GM18909 (cell line): ENCODE measurements at regions not wholly inside any gene's neighbourhood (a gene's known extent, or its start where the extent isn't known, plus 50 kb on each side); places are given as distances from the start of the nearest gene placed in this dataset.

Experiments
- ATAC-seq: cut with Tn5 transposase; IDR thresholded peaks from one replicate; pipeline ENCODE4 v1.9.1; 2021; ENCODE audit warnings: mild to moderate bottlenecking; ENCODE audit not compliant: unreplicated experiment, poor library complexity

GRCh38 chr1:87505391-87505983, 176.8 kb downstream of the LMO4 start:
- no peak for ATAC-seq

GRCh38 chr1:87506147-87506546, 177.5 kb downstream of the LMO4 start:
- ATAC-seq, result no peak

- ATAC-seq, result no peak
Observed at GRCh38 chr1:87508247-87508787, 179.6 kb downstream of the LMO4 start.

- no peak for ATAC-seq
Observed at GRCh38 chr1:87510540-87510939, 181.9 kb downstream of the LMO4 start.

- no peak for ATAC-seq
Observed at GRCh38 chr1:87511449-87511848, 182.8 kb downstream of the LMO4 start.

GRCh38 chr1:87512431-87512830, 183.8 kb downstream of the LMO4 start:
- no peak for ATAC-seq

GRCh38 chr1:87513255-87513654, 184.6 kb downstream of the LMO4 start:
- ATAC-seq, result no peak

- no peak for ATAC-seq
Observed at GRCh38 chr1:87513966-87514660, 185.4 kb downstream of the LMO4 start.

GRCh38 chr1:87515781-87516180, 187.1 kb downstream of the LMO4 start:
- ATAC-seq, result no peak

- ATAC-seq, result no peak
Observed at GRCh38 chr1:87518794-87519193, 190.1 kb downstream of the LMO4 start.

GRCh38 chr1:87521452-87521851, 192.8 kb downstream of the LMO4 start:
- no peak for ATAC-seq

GRCh38 chr1:87523466-87523865, 194.8 kb downstream of the LMO4 start:
- no peak for ATAC-seq

GRCh38 chr1:87524021-87524754, 195.5 kb downstream of the LMO4 start:
- ATAC-seq, result no peak

- ATAC-seq, result no peak
Observed at GRCh38 chr1:87528754-87529517, 200.3 kb downstream of the LMO4 start.

- ATAC-seq, result no peak
Observed at GRCh38 chr1:87530042-87530807, 201.5 kb downstream of the LMO4 start.

GRCh38 chr1:87535551-87535950, 206.9 kb downstream of the LMO4 start:
- ATAC-seq, result no peak

GRCh38 chr1:87539147-87539546, 210.5 kb downstream of the LMO4 start:
- ATAC-seq, result no peak

GRCh38 chr1:87542697-87543096, 214.0 kb downstream of the LMO4 start:
- no peak for ATAC-seq

GRCh38 chr1:87549738-87550137, 221.1 kb downstream of the LMO4 start:
- ATAC-seq, result no peak

GRCh38 chr1:87553511-87553910, 224.8 kb downstream of the LMO4 start:
- no peak for ATAC-seq
